ENCODE measurements at regions not wholly inside any gene's neighbourhood (a gene's known extent, or its start where the extent isn't known, plus 50 kb on each side); places are given as distances from the start of the nearest gene placed in this dataset.
"Not testable (repeated sequence)": the region's sequence is repeated elsewhere in the genome, so short reads cannot be mapped to it uniquely, and the experiment has no call there.

GRCh38 chr3:158019897-158020296 lies 86.3 kb downstream of the SHOX2 start:
- TF ChIP-seq CEBPG (CRISPR knock-in tag; IDR thresholded peaks at IDR 0.05); CEBPG (tag; conservative IDR thresholded peaks at IDR 0.05 in 1 of 2, IDR thresholded peaks at IDR 0.05 in 1 of 2); HDGF (IDR thresholded peaks at IDR 0.05); DPF2 (IDR thresholded peaks at IDR 0.05); FUS (optimal IDR thresholded peaks at IDR 0.05; ENCODE audit: low read depth, low read length); RBFOX2 (IDR thresholded peaks at IDR 0.05; ENCODE audit: low read depth, low read length); MAX (CRISPR knock-in tag; IDR thresholded peaks at IDR 0.05); EP300 (IDR thresholded peaks at IDR 0.05; ENCODE audit: low read length); STAT5B (CRISPR knock-in tag; IDR thresholded peaks at IDR 0.05); KAT8 (IDR thresholded peaks at IDR 0.05; ENCODE audit: low read depth); KLF13 (tag; IDR thresholded peaks at IDR 0.05; ENCODE audit: borderline replicate concordance, low read depth); TAF15 (IDR thresholded peaks at IDR 0.05; ENCODE audit: low read depth, low read length); CHD2 (IDR thresholded peaks at IDR 0.05; ENCODE audit: low read depth, low read length); PRDM10 (IDR thresholded peaks at IDR 0.05; ENCODE audit: partially characterized antibody); SAFB (IDR thresholded peaks at IDR 0.05; ENCODE audit: borderline replicate concordance, low read depth, low read length): not testable (repeated sequence)
